K562 (cell line): ENCODE measurements at regions not wholly inside any gene's neighbourhood (a gene's known extent, or its start where the extent isn't known, plus 50 kb on each side); places are given as distances from the start of the nearest gene placed in this dataset.
A peak's percentile ranks its signal among the peaks of the same experiment; 100 is the strongest.

Experiments used
- ATF7 ChIP-seq: fragments of 450-650 bp; IDR thresholded peaks from 2 replicates; pipeline ENCODE4 v1.7.1; 2014; ENCODE audit warnings: mild to moderate bottlenecking, moderate library complexity
- CBFA2T2 ChIP-seq: fragments of 450-650 bp; conservative IDR thresholded peaks from 2 replicates; pipeline ENCODE4 v1.6.1; 2017; ENCODE audit warnings: mild to moderate bottlenecking
- CC2D1A ChIP-seq: fragments of 450-650 bp; IDR thresholded peaks from 2 replicates; pipeline ENCODE4 v1.6.1; 2017; ENCODE audit warnings: mild to moderate bottlenecking
- DNMT1 ChIP-seq: fragments of 450-650 bp; IDR thresholded peaks from 2 replicates; pipeline ENCODE4 v1.6.1; 2016; ENCODE audit warnings: antibody characterized with exemption, mild to moderate bottlenecking
- EP400 ChIP-seq: fragments of 450-650 bp; IDR thresholded peaks from 2 replicates; pipeline ENCODE4 v1.6.1; 2017; ENCODE audit warnings: antibody characterized with exemption, mild to moderate bottlenecking, moderate library complexity
- FOXK1 ChIP-seq: sonication (generic); formaldehyde crosslinking; IDR thresholded peaks from 2 replicates; pipeline ENCODE4 v1.8.0; 2022; ENCODE audit warnings: missing genetic modification reagents, mild to moderate bottlenecking, borderline replicate concordance
- GATA2 ChIP-seq: sonication (generic); formaldehyde crosslinking; IDR thresholded peaks from 2 replicates; pipeline ENCODE4 v1.4.0; 2020; ENCODE audit warnings: mild to moderate bottlenecking, missing genetic modification reagents
- HIVEP1 ChIP-seq: fragments of 250-450 bp; sonication (Bioruptor Pico); IDR thresholded peaks from 2 replicates; pipeline ENCODE4 v1.4.0; 2020; ENCODE audit warnings: mild to moderate bottlenecking
- MECOM ChIP-seq: fragments of 250-450 bp; sonication (Bioruptor Pico); IDR thresholded peaks from 2 replicates; pipeline ENCODE4 v1.8.0; 2022; ENCODE audit warnings: inconsistent platforms
- NCOA2 ChIP-seq, 2 experiments: fragments of 450-650 bp; IDR thresholded peaks; 2 replicates each; pipeline ENCODE4 v1.6.1; 2018; ENCODE audit warnings: mild to moderate bottlenecking in 2 of 2, moderate library complexity in 1 of 2; ENCODE audit not compliant: partially characterized antibody in 2 of 2
- NRF1 ChIP-seq, 2 experiments: fragments of 450-650 bp; IDR thresholded peaks in 1 of 2; conservative IDR thresholded peaks in 1 of 2; 2 replicates each; pipeline ENCODE4 v1.6.1; 2014; ENCODE audit warnings: mild to moderate bottlenecking in 2 of 2
- PHF20 ChIP-seq: fragments of 450-650 bp; IDR thresholded peaks from 2 replicates; pipeline ENCODE4 v1.6.1; 2018; ENCODE audit not compliant: partially characterized antibody
- POLR2AphosphoS5 ChIP-seq: IDR thresholded peaks from 2 replicates; pipeline ENCODE4 v1.6.1; 2011; ENCODE audit warnings: mild to moderate bottlenecking, low read depth, low read length, moderate library complexity; ENCODE audit not compliant: control insufficient read depth, insufficient read depth
- SMAD1 ChIP-seq: fragments of 150-350 bp; IDR thresholded peaks from 2 replicates; pipeline ENCODE4 v1.6.1; 2014; ENCODE audit warnings: low read length, low read depth; ENCODE audit not compliant: partially characterized antibody
- ZKSCAN1 ChIP-seq: fragments of 150-350 bp; IDR thresholded peaks from 2 replicates; pipeline ENCODE4 v1.6.1; 2016; ENCODE audit warnings: low read depth, low read length
- ZNF589 ChIP-seq: fragments of 200-800 bp; sonication (Bioruptor generic); IDR thresholded peaks from 2 replicates; pipeline ENCODE4 v1.6.1; 2016; ENCODE audit warnings: low read depth, missing genetic modification characterization, missing compliant biosample characterization
- TF ChIP-seq, protein P1 (sequence below): fragments of 450-650 bp; IDR thresholded peaks from 2 replicates; pipeline ENCODE4 v1.6.1; 2017; ENCODE audit warnings: antibody characterized with exemption, mild to moderate bottlenecking
- TF ChIP-seq, protein P2 (sequence below), 2 experiments: fragments of 450-650 bp in 1 of 2; sonication (generic) in 1 of 2; formaldehyde crosslinking in 1 of 2; IDR thresholded peaks in 1 of 2; conservative IDR thresholded peaks in 1 of 2; 2 replicates each; pipeline versions ENCODE4 v1.6.1 to v1.8.1; 2016 to 2023; ENCODE audit warnings: mild to moderate bottlenecking in 2 of 2, moderate library complexity in 2 of 2, inconsistent platforms in 1 of 2, missing genetic modification reagents in 1 of 2
- TF ChIP-seq, protein P3 (sequence below): fragments of 200-800 bp; sonication (Bioruptor generic); IDR thresholded peaks from 2 replicates; pipeline ENCODE4 v1.6.1; 2017; ENCODE audit warnings: missing genetic modification characterization, missing compliant biosample characterization

DNA sequence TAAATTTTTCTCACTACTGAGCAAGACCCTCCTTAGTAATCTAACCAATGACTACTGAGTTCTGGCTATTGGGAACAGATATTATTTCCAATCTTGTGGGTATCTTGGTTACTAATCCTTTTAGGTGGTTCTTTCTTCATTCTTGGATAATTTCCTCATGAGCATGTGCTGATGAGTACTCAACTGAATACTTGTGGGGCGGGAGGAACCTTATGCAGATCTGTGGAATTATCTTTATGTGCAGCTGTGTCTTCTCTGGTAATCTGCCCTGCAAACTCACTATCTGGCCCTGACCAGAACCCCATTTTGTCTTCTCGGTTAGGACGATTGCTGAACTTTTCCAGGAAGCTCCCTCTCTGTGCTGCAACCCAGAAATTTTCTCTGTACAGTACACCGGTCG is 89.7 kb upstream of the TRPC4 start (continued):
- TF ChIP-seq GATA2 (peak; percentile 93), CC2D1A (peak; percentile 98), ZKSCAN1 (0 out of 2 replicates have a peak, but pooled peaks have one; percentile 26), SMAD1 (peak; percentile 81), CBFA2T2 (peak; percentile 98), EP400 (peak; percentile 57), ATF7 (peak; percentile 54), NCOA2 (IDR thresholded peaks at IDR 0.05; ENCODE audit: partially characterized antibody in 2 of 2) (peak in 1 of 2 experiments; percentile 15), POLR2AphosphoS5 (peak; percentile 97), PHF20 (no peak), ZNF589 (CRISPR knock-in tag) (peak; percentile 86), HIVEP1 (CRISPR knock-in tag) (no peak), DNMT1 (no peak), FOXK1 (CRISPR knock-in tag) (no peak), NRF1 (conservative IDR thresholded peaks at IDR 0.05 in 1 of 2, IDR thresholded peaks at IDR 0.05 in 1 of 2) (peak; percentile 59 to 66), MECOM (CRISPR knock-in tag) (0 out of 2 replicates have a peak, but pooled peaks have one; percentile 41)
- TF ChIP-seq, protein P1, sequence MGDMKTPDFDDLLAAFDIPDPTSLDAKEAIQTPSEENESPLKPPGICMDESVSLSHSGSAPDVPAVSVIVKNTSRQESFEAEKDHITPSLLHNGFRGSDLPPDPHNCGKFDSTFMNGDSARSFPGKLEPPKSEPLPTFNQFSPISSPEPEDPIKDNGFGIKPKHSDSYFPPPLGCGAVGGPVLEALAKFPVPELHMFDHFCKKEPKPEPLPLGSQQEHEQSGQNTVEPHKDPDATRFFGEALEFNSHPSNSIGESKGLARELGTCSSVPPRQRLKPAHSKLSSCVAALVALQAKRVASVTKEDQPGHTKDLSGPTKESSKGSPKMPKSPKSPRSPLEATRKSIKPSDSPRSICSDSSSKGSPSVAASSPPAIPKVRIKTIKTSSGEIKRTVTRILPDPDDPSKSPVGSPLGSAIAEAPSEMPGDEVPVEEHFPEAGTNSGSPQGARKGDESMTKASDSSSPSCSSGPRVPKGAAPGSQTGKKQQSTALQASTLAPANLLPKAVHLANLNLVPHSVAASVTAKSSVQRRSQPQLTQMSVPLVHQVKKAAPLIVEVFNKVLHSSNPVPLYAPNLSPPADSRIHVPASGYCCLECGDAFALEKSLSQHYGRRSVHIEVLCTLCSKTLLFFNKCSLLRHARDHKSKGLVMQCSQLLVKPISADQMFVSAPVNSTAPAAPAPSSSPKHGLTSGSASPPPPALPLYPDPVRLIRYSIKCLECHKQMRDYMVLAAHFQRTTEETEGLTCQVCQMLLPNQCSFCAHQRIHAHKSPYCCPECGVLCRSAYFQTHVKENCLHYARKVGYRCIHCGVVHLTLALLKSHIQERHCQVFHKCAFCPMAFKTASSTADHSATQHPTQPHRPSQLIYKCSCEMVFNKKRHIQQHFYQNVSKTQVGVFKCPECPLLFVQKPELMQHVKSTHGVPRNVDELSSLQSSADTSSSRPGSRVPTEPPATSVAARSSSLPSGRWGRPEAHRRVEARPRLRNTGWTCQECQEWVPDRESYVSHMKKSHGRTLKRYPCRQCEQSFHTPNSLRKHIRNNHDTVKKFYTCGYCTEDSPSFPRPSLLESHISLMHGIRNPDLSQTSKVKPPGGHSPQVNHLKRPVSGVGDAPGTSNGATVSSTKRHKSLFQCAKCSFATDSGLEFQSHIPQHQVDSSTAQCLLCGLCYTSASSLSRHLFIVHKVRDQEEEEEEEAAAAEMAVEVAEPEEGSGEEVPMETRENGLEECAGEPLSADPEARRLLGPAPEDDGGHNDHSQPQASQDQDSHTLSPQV: peak; percentile 69
- TF ChIP-seq, protein P2, sequence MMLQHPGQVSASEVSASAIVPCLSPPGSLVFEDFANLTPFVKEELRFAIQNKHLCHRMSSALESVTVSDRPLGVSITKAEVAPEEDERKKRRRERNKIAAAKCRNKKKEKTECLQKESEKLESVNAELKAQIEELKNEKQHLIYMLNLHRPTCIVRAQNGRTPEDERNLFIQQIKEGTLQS (IDR thresholded peaks at IDR 0.05): peak; percentile 53; the same call in 1 of the 2 replicates
- TF ChIP-seq, protein P2 (CRISPR knock-in tag; conservative IDR thresholded peaks at IDR 0.05): no peak
- TF ChIP-seq, protein P3, sequence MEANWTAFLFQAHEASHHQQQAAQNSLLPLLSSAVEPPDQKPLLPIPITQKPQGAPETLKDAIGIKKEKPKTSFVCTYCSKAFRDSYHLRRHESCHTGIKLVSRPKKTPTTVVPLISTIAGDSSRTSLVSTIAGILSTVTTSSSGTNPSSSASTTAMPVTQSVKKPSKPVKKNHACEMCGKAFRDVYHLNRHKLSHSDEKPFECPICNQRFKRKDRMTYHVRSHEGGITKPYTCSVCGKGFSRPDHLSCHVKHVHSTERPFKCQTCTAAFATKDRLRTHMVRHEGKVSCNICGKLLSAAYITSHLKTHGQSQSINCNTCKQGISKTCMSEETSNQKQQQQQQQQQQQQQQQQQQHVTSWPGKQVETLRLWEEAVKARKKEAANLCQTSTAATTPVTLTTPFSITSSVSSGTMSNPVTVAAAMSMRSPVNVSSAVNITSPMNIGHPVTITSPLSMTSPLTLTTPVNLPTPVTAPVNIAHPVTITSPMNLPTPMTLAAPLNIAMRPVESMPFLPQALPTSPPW (CRISPR knock-in tag): peak; percentile 67
